H4 (cell line): ENCODE measurements at regions not wholly inside any gene's neighbourhood (a gene's known extent, or its start where the extent isn't known, plus 50 kb on each side); places are given as distances from the start of the nearest gene placed in this dataset.
"Not testable (repeated sequence)": the region's sequence is repeated elsewhere in the genome, so short reads cannot be mapped to it uniquely, and the experiment has no call there.

ENCODE experiments used
- DNase-seq: peaks from one replicate; pipeline ENCODE4 v3.0.0-alpha.2; 2015; ENCODE audit warnings: low spot score

DNA sequence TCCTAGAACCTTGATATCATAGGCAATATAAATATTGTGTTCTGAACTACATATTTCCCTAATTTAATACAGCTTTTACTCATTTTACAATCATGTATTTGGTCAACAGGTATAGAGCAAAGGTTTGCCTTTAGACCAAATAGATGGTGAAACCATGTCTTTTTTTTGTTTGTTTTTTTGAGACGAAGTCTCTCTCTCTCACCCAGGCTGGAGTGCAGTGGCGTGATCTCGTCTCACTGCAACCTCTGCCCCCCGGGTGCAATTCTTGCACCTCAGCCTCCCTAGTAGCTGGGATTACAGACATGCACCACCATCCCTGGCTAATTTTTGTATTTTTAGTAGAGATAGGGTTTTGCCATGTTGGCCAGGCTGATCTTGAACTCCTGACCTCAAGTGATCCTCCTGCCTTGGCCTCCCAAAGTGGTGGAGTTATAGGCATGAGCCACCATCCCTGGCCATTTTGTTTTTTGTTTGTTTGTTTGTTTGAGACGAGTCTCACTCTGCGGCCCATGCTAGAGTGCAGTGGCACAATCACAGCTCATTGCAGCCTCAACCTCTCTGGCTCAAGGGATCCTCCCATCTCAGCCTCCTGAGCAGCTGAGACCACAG lies 243.7 kb upstream of the FOXN3 start:
- not testable (repeated sequence) for DNase-seq

DNA sequence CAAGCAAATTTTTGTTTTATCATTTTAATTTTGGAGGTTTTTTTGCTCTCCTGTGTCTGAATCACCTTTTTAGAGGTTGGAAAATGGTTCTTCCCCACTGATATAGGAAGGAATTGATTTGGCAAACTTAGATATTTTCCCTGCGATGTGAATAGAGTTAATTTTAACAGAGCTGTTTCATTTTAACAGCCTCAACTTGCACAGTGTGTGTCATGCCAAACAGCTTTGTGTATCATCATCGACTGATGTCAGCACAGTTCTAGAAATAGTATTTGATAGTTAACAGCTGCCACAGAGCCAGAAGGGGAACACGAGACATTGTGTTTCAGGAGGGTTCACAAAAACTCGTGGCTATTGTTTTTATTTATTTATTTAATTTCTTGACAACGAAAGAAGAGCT lies 243.1 kb upstream of the FOXN3 start:
- DNase-seq: no peak

DNA sequence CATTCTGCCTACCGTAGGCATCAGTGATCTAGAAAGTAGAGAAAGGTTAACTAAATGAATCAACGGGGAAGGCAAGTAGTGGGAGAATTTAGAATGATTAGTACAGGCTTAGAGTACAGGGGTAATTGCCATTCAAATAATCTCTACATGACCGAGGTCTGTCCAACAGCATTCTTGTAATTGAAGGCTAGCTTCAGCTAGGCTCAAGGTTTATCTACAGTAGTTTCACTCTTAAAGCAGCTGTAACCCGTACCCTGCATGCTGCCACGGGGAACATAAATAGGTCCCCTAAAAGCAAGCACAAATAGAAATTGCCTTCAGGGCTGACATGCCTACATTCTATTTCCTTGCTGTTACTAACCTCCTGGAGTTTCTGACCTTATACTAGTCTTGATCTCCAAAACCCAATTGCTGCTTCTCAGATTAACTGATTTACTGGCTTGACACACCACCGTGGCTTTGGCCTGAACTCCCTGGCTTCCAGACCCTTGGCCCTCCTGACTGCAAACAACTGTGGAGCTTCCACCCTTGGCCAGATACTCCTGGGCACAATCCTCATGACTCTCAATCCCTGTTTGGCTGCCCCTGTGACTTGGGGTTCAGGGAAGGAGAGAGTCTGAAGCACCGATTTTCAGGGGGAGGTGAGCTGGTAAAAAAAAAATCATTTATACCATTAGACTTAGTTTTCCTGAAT lies 242.1 kb upstream of the FOXN3 start:
- DNase-seq: no peak

DNA sequence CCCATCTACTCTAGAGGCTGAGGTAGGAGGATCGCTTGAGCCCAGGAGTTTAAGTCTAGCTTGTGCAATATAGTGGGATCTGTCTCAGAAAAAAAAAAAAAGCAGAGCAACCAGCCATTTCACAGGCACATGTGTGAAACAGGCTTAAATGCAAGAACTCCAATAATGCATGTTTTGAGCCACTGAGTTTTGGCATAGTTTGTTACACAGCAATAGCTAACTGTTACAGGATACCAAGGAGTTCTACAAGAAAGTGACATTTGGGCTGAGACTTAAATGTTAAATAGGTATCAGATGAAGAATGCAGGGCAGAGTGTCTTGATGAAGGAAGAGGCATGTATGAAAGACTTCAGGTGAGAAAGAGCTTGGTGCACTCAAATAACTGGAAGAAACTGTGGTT lies 240.0 kb upstream of the FOXN3 start:
- no peak for DNase-seq

DNA sequence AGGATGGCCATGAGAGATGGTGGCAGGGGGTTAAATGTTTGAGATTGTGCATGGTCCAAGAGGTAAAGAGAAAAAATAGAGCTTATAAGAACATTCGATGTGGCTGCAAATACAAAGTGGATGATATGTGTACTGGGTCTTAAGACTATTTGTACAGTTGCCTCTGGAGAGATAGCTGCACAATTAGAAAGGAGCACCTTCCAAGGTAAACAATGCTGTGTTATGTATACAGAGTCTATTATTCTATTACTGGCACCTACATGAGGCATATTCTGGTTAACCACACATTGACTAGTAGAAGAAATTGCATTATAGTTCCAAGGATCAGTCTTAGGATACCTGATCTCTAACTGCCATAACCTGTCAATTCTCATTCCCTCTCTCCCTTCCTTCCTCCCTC lies 238.0 kb upstream of the FOXN3 start:
- DNase-seq: no peak

DNA sequence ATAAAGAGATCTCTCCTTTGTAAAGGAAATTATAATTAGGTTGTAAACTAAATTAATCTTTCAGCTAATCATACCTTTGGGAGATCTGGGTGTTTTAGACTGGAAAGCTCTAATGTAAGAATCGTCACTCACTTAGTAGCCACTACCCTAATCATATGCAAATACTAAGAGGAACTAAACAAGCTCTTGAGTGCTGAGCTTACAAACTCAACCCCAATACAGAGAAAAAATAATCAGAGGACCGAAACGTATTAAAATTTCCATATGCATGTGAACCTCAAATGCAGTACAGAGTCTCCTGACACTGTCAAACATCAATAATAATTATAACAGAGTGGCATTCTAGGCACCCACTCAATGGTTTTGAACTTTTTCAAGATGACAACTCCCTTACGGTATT lies 235.3 kb upstream of the FOXN3 start:
- DNase-seq: no peak

DNA sequence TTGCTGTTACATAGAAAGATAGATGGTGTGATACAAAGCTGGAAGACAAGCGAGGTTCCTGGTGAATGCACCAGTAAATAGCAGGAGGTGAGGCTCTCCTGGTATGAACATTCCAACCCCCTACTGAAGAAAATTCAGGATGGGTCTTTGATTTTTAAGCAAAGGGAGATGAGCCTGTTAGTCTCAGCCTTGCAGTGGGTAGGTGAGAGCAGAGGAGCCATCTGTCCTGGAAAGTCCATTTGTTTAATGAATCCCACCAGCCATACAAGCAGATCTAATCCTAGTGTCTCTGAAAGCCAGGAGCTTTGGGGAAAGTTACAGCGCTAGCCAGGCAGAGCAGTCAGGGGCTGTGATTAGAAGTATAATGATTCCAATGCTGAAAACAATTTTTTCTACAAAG lies 234.8 kb upstream of the FOXN3 start:
- no peak for DNase-seq

DNA sequence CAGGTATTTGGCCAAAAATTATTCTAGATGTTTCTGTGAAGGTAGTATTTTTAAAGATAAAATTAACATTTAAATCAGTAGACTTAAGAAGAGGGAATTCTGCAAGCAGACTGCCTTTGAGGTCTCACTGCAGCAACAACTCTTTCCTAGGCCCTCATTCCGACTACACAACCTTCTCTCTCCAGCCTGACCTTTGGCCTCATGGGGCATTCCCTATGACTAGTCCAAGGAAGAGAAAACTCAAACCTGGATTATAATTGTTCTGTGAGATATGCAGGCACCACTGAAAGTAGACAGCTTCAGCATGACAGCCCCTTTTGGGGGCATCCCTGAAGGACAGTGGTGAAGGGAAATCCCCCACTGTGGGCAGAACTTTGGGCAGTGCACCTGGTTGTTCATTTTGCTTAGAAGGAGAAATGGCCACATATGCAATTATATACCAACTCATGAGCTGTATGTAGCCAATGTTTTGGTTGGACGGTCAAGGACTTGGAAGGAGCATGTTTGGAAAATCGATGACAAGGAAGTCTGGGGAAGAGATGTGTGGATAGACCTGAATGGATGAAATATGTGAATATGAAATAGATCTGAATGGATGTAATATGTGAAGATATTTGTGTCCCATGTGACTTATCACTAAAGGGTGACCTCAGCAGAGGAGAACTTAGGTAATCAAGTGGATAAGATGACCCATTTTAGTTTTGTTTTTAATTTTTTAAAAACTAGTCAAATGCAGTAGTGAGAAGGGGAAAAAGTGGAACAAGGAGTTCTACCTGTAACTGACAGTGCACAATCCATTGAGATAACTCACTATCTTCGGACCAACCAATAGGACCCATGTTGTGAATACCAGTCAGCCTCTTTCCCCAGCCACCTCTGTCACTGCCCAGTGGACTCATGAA lies 233.3 kb upstream of the FOXN3 start:
- no peak for DNase-seq

DNA sequence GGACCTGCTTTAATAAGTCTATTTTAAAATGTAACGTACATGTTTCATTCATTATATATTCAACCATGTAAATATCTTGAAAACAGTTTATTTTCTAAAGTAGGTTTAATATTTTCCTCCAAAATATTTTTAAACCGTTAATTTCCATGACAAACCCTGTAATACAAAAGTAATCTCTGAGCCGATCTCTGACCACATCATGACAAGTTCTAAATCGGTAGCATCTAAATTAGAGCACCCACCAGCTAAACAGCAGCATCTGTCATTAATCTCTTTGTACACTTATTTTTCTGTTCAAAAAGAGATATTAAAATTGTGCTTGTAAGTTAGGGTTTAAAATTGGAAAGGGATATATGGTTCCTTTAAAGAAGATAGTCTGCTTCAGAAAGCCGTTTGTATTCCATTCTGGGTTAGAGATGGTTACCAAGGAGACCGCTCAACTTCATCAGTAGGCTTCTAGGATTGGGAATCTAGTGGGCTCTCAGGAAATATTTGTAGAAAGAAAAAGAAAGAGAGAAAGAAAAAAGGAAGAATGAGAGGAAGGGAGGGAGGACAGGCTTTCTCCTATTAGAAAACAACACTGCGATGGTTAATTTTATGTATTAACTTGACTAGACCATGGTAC lies 232.5 kb upstream of the FOXN3 start:
- no peak for DNase-seq

DNA sequence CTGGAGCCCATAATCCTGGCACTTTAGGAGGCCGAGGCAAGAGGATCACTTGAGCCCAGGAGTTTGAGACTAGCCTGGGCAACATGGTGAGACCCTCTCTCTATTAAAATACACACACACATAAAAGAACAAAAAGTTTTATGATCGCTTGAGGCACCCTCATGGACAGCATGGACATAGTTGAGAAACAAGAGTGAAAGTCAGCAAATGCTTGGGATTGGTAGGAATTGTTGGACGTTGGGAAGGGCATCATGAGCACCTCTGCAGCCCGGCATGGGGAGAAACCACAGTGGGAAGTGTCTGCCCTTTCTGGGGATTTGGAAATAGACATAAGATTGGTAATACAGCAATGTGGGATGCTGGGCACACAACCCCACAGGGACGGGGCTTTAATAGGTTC lies 231.9 kb upstream of the FOXN3 start:
- DNase-seq: no peak

DNA sequence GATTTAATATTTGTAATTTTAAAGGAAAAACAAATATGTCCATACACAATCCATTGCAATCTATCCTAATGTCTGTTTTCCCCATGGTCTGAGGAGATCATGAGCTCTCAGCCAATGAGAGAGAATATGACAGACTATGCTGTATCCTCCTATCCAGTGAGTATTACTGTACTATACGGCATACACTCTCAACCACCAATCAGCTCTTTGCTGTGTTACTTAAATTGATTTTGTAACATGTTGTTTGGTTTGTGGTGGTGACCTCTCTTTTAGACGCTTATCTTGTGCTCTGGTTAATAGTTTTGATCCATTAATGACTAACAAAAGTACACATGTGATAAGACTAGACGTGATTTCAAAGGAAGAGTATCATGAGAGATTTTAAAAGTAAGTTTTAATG lies 231.5 kb upstream of the FOXN3 start:
- DNase-seq: no peak

DNA sequence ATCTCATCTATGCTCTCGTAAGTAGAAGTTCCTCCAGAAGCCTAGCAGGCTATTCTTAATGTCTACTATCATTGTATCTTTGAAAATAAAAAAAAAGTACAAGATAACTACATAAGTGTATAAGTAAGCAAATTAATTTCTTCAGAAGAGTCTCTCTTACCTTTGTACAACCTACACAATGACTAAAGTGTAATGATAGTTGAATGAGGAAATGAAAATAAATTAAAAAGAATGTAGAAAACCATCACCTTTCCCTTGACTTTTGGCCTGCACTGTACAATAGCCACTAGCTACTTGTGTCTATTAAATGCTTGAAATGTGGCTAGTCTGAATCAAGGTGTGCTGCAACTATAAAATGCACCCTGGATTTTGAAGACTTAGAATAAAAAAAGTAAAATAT lies 229.9 kb upstream of the FOXN3 start:
- no peak for DNase-seq

DNA sequence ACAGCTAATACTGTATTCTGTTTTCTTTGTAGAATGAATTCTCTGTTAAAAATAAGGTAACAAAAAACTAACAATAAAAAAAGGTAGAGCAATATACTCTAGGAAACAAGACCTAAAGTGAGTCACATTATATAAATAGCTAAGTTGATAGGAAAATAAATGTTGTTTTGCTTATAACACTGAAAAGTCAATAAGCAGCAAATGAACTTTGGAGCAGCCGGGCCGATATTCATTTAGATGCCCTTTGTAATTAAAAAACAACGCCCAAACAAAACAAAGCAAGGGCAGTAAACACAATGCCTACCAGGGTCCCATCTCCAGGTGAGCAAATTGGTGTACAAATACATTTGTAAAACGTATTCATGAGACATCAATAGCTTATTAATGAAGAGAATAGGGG lies 227.6 kb upstream of the FOXN3 start:
- DNase-seq: no peak

DNA sequence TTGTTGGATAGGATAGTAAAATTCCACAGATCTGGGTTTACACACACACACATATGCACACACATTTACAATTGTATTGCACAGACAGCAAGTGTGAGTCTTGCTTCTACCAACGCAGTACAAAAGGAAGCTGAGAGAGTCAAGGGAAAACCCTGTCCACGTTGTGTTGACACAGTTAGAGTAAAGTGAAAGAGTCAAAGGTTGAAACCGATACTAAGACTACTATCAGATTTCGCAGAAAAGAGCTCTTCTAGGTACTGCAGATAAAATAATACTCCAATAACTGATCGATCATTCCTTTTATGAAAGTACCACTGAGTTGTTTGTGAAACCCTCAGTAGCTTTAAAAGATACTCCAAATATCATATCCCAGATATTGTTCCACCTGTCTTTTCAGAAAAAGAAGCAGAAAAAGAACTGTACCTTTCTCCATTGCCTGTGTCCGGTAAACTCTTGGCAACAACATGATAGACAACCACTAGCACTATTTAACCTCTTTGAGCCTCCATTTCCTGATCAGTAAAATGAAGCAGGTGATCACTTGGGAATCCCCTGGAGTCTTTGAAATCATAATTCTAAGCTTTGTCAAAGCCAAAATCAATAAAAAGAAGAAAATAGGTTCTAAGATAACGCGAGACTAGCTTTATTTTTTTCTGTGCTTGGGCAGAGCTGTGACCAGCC lies 224.6 kb upstream of the FOXN3 start:
- no peak for DNase-seq

DNA sequence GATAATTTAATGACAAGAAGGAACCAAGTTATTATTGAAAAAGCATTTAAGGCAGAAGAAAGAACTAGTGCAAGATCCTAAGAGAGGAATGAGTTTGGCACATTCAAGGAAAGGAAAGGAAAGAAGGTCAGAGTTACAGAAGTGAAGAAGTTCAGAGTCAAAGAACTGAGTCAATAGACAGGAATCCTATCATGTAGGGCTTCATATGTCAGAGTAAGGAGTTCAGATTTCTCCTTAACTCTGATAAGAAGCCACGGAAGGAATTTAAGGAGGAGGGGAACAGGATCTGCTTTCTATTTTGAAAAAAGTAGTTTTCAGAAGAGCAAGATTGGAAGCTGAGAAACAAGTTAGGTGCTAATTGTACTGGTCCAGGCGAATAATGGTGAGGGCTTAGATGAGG lies 223.1 kb upstream of the FOXN3 start:
- DNase-seq: no peak

DNA sequence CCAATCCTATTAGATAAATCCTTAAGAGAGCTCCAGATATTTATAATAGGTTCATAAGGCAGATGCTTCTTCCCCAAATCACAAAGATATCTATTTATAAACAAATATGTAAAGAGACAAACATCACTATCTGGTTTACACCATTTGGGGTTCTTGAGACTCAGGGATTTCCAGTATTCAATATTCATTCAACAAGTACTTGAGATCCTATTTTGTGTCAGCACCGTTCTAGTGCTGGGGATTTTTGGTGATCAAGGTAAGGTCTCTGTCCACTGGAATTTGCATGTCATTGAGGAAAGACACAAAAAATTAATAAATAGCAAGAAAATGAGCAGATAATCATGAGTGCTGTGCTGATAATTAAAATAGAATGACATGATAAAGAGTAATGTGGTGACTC lies 222.7 kb upstream of the FOXN3 start:
- DNase-seq: no peak

DNA sequence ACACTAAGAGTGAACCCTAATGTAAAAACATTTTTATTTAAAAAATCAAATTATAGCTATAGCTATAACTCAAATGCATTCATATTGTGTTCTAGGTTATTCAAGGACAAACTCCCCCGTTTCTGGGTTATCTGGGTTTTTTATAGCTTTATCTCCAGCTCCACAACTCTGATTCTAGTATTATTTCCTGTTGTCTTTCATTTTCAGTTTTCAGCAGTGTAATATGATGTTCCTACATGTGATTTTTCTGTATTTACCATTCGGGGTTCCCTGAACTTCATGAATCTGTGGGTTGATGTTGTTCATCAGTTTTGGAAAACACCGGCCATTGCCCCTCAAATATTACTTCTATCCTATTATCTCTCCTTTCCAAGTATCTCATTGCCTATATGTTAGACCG lies 221.9 kb upstream of the FOXN3 start:
- DNase-seq: no peak

DNA sequence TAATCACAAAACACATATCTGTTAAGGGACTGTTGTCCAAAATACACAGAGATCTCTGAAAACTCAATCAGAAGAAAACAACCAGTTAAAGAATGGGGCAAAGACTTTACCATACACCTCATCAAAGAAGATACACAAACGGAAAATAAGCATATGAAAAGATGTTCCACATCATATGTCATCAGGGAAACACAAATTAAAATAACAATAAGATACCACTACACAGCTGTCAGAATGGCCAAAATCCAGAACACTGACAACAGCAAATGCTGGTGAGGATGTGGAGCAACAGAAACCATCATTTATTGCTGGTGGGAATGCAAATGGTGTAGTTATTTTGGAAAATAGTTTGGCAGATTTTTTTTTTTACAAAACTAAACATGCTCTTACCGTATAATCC lies 220.5 kb upstream of the FOXN3 start:
- no peak for DNase-seq

DNA sequence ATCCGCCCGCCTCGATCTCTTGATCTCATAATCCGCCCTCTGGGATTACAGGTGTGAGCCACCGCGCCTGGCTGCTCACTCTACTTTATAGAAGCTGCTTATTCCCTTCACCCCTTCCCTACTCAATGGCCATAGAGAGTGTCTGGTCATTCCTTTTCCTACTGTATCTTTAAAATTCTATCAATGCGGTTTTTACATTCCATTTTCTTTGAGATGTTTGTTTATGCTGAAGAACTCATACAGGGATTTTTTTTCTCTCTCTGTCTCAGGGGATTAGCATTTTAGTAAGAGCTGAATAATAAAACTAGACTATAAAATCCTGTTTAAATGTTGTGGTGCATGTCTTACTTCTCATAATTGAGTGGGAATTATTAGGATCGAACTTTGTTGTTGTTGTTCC lies 218.6 kb upstream of the FOXN3 start:
- DNase-seq: no peak

DNA sequence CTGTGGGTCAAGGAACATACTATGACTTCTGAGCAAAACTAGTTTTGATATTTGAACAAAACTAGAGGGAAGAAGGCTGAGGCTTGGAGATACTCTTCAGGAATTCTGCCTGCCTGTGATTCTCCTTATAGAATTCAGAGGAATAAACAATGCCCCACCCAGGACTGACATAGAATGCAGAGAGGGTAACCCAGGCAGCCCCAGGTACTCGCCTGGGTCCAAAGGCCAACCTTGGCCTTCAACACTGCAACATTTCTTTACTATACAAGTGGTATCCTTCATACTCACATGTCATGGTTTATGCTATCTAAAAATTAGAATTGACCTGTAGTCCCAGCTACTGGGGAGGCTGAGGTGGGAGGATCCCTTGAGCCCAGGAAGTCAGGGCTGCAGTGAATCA lies 217.0 kb upstream of the FOXN3 start:
- no peak for DNase-seq

DNA sequence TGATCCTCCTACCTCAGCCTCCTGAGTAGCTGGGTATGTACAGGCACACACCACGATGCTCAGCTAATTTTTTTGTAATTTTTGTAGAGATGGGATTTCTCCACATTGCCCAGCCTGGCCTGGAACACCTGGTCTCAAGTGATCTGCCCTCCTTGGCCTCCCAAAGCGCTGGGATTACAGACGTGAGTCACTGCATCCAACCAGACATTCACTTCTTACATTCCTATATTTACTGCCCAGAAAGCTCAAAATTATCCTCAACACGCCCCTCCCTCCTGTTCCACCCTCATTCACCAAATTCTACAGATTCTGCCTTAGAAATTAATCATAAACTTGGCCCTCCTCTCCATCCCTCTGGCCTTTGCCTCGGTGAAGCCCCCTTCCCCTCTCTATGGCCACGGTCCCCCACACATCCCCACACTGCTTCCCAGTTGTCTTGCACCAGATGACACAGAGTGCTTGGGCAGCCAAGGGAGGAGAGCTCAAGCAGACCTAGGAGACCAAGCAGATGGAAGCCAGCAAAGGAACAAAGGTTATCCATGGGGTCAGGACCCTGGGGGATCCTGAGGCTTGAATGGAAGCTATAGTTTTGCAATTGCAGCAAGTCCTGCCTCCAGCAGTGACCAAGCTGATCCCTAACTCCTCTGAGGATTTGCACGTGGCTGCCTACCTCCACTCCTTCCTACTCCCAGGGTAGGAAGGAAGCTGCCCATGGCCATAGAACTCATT lies 213.2 kb upstream of the FOXN3 start:
- no peak for DNase-seq
